ENCODE measurements at regions not wholly inside any gene's neighbourhood (a gene's known extent, or its start where the extent isn't known, plus 50 kb on each side); places are given as distances from the start of the nearest gene placed in this dataset.

DNA sequence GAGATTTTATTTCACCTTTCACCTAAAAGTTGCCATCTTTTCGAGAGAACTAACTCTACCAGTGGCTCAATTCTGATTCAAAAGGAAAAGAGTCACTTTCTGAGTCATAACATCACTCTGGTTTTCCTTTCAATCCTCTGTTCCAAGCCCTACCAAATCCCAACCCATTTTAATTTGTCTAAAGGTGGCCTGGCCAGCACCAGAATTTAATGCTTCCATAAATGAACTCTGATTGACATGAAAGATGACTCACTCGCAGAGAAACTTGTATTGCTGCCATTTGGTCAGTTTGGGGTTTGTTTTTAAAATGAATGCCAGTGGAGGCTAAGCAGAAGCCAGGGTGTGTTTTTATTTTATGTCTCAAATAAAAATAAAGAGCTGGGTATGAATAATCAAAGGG lies 117.4 kb upstream of the SOX5 start:
- TF ChIP-seq EP300 (IDR thresholded peaks at IDR 0.05): no peak
- TF ChIP-seq, protein P1, sequence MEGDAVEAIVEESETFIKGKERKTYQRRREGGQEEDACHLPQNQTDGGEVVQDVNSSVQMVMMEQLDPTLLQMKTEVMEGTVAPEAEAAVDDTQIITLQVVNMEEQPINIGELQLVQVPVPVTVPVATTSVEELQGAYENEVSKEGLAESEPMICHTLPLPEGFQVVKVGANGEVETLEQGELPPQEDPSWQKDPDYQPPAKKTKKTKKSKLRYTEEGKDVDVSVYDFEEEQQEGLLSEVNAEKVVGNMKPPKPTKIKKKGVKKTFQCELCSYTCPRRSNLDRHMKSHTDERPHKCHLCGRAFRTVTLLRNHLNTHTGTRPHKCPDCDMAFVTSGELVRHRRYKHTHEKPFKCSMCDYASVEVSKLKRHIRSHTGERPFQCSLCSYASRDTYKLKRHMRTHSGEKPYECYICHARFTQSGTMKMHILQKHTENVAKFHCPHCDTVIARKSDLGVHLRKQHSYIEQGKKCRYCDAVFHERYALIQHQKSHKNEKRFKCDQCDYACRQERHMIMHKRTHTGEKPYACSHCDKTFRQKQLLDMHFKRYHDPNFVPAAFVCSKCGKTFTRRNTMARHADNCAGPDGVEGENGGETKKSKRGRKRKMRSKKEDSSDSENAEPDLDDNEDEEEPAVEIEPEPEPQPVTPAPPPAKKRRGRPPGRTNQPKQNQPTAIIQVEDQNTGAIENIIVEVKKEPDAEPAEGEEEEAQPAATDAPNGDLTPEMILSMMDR (IDR thresholded peaks at IDR 0.05): no peak
